HEK293T (cell line): ENCODE measurements at regions not wholly inside any gene's neighbourhood (a gene's known extent, or its start where the extent isn't known, plus 50 kb on each side); places are given as distances from the start of the nearest gene placed in this dataset.
"Not testable (repeated sequence)": the region's sequence is repeated elsewhere in the genome, so short reads cannot be mapped to it uniquely, and the experiment has no call there.

ENCODE experiments used
- CTCF ChIA-PET: fragments of 350-600 bp; formaldehyde crosslinking; extraction: SDS; loops from one replicate; lab custom pipeline; 2021; ENCODE audit warnings: antibody characterized with exemption, inconsistent platforms; lab: Yijun Ruan, JAX
- POLR2A ChIA-PET: fragments of 350-600 bp; formaldehyde crosslinking; extraction: SDS; loops from one replicate; lab custom pipeline; 2020; ENCODE audit warnings: antibody characterized with exemption, inconsistent platforms; lab: Yijun Ruan, JAX
- DNase-seq: peaks from one replicate; pipeline ENCODE4 v3.0.0; 2012; ENCODE audit warnings: mixed read lengths; ENCODE audit errors: extremely low spot score
- ARNT ChIP-seq: fragments of 450-650 bp; IDR thresholded peaks from 2 replicates; pipeline ENCODE4 v1.6.1; 2017; ENCODE audit warnings: mild to moderate bottlenecking
- BHLHE40 ChIP-seq: fragments of 450-650 bp; IDR thresholded peaks from 2 replicates; pipeline ENCODE4 v1.6.1; 2016; ENCODE audit warnings: mild to moderate bottlenecking, moderate library complexity, borderline replicate concordance
- CTBP1 ChIP-seq: fragments of 450-650 bp; IDR thresholded peaks from 2 replicates; pipeline ENCODE4 v1.6.1; 2016; ENCODE audit warnings: borderline replicate concordance
- ELF4 ChIP-seq: fragments of 450-650 bp; IDR thresholded peaks from 2 replicates; pipeline ENCODE4 v1.6.1; 2017; ENCODE audit warnings: antibody characterized with exemption
- FOXA1 ChIP-seq: fragments of 450-650 bp; IDR thresholded peaks from 2 replicates; pipeline ENCODE4 v1.6.1; 2016; ENCODE audit warnings: mild to moderate bottlenecking
- FOXK2 ChIP-seq: fragments of 450-650 bp; IDR thresholded peaks from 2 replicates; pipeline ENCODE4 v1.6.1; 2016; ENCODE audit warnings: mild to moderate bottlenecking
- FOXM1 ChIP-seq: fragments of 450-650 bp; IDR thresholded peaks from 2 replicates; pipeline ENCODE4 v1.6.1; 2017; ENCODE audit warnings: mild to moderate bottlenecking, borderline replicate concordance
- HDGF ChIP-seq: fragments of 450-650 bp; IDR thresholded peaks from 2 replicates; pipeline ENCODE4 v1.6.1; 2017; ENCODE audit warnings: antibody characterized with exemption, borderline replicate concordance
- L3MBTL2 ChIP-seq: fragments of 450-650 bp; conservative IDR thresholded peaks from 2 replicates; pipeline ENCODE4 v1.6.1; 2016; ENCODE audit warnings: mild to moderate bottlenecking
- LEF1 ChIP-seq: fragments of 450-650 bp; IDR thresholded peaks from 2 replicates; pipeline ENCODE4 v1.6.1; 2017; ENCODE audit warnings: mild to moderate bottlenecking, borderline replicate concordance
- NFRKB ChIP-seq: fragments of 450-650 bp; IDR thresholded peaks from 2 replicates; pipeline ENCODE4 v1.6.1; 2016; ENCODE audit warnings: mild to moderate bottlenecking, moderate library complexity
- PKNOX1 ChIP-seq: fragments of 450-650 bp; IDR thresholded peaks from 2 replicates; pipeline ENCODE4 v1.6.1; 2016
- SP1 ChIP-seq: fragments of 450-650 bp; IDR thresholded peaks from 2 replicates; pipeline ENCODE4 v1.6.1; 2017
- SUZ12 ChIP-seq: fragments of 450-650 bp; IDR thresholded peaks from 2 replicates; pipeline ENCODE4 v1.6.1; 2016; ENCODE audit warnings: mild to moderate bottlenecking
- TARDBP ChIP-seq: fragments of 450-650 bp; IDR thresholded peaks from 2 replicates; pipeline ENCODE4 v1.6.1; 2016
- ZNF384 ChIP-seq: fragments of 450-650 bp; IDR thresholded peaks from 2 replicates; pipeline ENCODE4 v1.6.1; 2016

DNA sequence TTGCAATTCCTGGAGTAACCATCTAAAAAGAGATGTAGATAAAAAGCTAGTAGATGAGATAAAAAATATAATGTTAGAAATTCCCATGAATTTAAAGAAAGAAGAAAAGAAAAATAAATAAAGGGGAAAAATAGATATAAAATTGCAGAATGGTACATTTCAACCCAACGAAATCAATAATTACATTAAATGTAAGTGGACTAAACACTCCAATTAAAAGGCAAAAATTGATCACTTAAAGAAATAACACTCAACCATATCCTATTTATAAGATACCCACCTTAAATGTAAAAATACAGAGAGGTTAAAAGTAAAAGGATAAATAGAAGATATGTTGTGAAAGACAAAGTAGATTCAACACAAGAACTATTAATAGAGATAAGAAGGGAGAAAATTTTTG, 150.5 kb upstream of the GRIK3 start:
- POLR2A ChIA-PET: no interaction called here
- TF ChIP-seq NFRKB (no peak), CTBP1 (no peak), SUZ12 (no peak), BHLHE40 (no peak), FOXA1 (no peak), ARNT (no peak), ZNF384 (no peak), FOXK2 (no peak), ELF4 (no peak), L3MBTL2 (no peak)
- CTCF ChIA-PET: no interaction called here
- DNase-seq: no peak

- no peak for TF ChIP-seq FOXM1
- TF ChIP-seq NFRKB: no peak
- no peak for TF ChIP-seq FOXA1
- TF ChIP-seq ZNF384: no peak
- no peak for TF ChIP-seq L3MBTL2
- no peak for TF ChIP-seq ELF4
- TF ChIP-seq HDGF: no peak
- no peak for TF ChIP-seq FOXK2
- no peak for TF ChIP-seq SUZ12
- no peak for TF ChIP-seq BHLHE40
- no peak for TF ChIP-seq ARNT
- TF ChIP-seq SP1: no peak
- DNase-seq: no peak
- CTCF ChIA-PET: no interaction called here
- POLR2A ChIA-PET: no interaction called here
Observed at GRCh38 chr1:37186246-37186756, 152.0 kb upstream of the GRIK3 start.

- TF ChIP-seq NFRKB (no peak), ELF4 (no peak), HDGF (no peak), BHLHE40 (no peak), FOXA1 (no peak), SUZ12 (no peak)
- ChIA-PET CTCF (no interaction called here), POLR2A (no interaction called here)
- DNase-seq: no peak
Observed at GRCh38 chr1:37189111-37189510, 154.8 kb upstream of the GRIK3 start.

DNA sequence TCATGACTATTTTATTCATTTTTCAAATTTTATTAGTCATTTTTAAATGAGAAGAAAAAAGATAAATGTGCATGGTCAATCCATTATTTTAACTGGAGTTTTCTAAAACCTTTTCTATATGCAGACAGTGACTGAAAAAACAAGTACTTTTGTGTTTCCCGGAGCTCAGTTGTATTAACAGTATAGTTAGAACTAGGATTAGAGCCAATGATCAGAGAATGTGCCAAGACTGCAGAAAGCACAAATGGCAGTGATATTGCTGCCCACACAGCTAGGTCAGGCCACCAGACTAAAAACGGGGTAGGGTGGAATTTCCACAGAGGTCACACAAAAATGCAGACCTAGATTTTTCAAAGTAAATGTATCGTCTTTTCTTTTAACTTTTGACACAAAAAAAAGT, 163.1 kb upstream of the GRIK3 start:
- ChIA-PET CTCF (no interaction called here), POLR2A (no interaction called here)
- TF ChIP-seq FOXM1 (no peak), PKNOX1 (no peak), ZNF384 (no peak), HDGF (no peak), SP1 (no peak), BHLHE40 (no peak), NFRKB (no peak), SUZ12 (no peak), LEF1 (no peak), CTBP1 (no peak), L3MBTL2 (no peak), FOXK2 (no peak), ELF4 (no peak), TARDBP (no peak), FOXA1 (no peak), ARNT (no peak)
- no peak for DNase-seq

- POLR2A ChIA-PET, CTCF ChIA-PET: not testable (repeated sequence)
Observed at GRCh38 chr1:37214305-37214704, 180.0 kb upstream of the GRIK3 start.

GRCh38 chr1:37233606-37234005, 199.3 kb upstream of the GRIK3 start:
- CTCF ChIA-PET: no interaction called here
- no peak for DNase-seq
- no peak for TF ChIP-seq FOXK2
- no peak for TF ChIP-seq CTBP1
- TF ChIP-seq ARNT: no peak
- no peak for TF ChIP-seq NFRKB
- no peak for TF ChIP-seq SP1
- TF ChIP-seq PKNOX1: no peak
- TF ChIP-seq ZNF384: no peak
- no peak for TF ChIP-seq SUZ12
- no peak for TF ChIP-seq ELF4
- POLR2A ChIA-PET: no interaction called here

More at GRCh38 chr1:37214305-37214704, 180.0 kb upstream of the GRIK3 start:
- DNase-seq: not testable (repeated sequence)

DNA sequence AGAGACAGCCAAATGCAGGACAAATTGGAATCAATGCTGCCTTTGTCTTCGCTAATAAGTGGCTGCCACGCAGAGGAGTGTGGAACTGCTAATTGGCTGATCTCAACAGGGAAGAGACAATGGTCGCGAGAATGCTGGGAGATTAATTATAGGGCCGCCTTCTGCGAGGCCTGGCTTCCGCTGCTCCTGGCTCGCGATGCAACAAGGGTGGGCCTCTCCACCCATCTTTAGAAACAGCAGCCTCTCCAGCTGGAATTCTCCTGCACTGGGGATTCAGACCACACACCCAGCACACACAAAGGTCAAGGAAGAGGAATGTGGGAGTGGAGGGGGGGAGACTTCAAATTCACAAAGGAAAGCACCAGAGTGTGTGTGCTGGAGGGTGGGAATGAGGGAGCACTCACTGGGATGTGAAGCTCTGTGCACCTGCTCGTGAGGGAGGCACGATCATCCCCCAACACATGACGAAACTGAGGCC, 200.7 kb upstream of the GRIK3 start:
- CTCF ChIA-PET: no interaction called here
- POLR2A ChIA-PET: no interaction called here
- TF ChIP-seq TARDBP: no peak
- TF ChIP-seq HDGF: no peak
- TF ChIP-seq SUZ12: no peak
- no peak for TF ChIP-seq ARNT
- no peak for TF ChIP-seq LEF1
- no peak for TF ChIP-seq ZNF384
- TF ChIP-seq NFRKB: no peak
- TF ChIP-seq ELF4: no peak
- TF ChIP-seq FOXK2: no peak
- no peak for TF ChIP-seq CTBP1
- TF ChIP-seq L3MBTL2: no peak
- TF ChIP-seq SP1: no peak
- no peak for DNase-seq
